GM18868 (cell line): ENCODE measurements at regions not wholly inside any gene's neighbourhood (a gene's known extent, or its start where the extent isn't known, plus 50 kb on each side); places are given as distances from the start of the nearest gene placed in this dataset.

ENCODE experiments used
- ATAC-seq: cut with Tn5 transposase; IDR thresholded peaks from one replicate; pipeline ENCODE4 v1.9.1; 2021; ENCODE audit warnings: mild to moderate bottlenecking, moderate library complexity; ENCODE audit not compliant: unreplicated experiment

GRCh38 chr20:7820897-7821296, 119.4 kb downstream of the HAO1 start:
- ATAC-seq: no peak

DNA sequence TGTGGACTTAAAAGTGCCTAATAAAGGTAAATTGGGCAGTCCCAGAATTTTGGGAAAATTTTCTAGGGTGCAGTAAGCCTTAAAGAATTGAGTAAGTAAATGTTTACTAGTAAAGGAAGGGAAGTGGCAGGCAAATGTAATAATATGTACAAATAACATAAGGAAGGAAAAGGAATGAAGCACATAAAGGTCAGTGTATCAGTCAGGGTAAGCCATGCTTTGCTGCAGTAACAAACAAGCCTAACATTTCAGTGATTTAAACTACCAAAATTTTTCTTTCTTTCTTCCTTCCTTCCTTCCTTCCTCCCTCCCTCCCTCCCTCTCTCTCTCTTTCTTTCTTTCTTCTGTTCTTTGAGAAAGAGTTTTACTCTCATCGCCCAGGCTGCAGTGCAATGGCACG, 117.5 kb downstream of the HAO1 start:
- ATAC-seq: no peak

GRCh38 chr20:7828437-7828836, 111.8 kb downstream of the HAO1 start:
- no peak for ATAC-seq

DNA sequence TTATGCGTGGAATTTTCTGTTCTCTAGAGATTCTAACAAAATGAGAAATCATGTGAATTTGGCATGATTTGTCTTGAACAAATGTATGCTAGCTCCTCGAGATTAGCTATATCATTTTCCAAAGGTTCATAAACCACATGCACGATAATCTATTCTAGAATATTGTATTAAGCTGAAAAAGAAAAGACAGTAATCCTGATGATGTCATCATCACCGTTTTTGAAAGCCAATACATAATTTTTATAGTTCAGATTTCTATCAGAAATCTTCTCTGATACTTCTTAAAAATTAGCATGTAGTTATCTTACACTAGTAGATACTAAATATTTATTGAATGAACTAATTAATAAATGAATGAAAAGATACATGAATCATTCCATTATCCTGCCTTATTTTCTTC, 111.2 kb downstream of the HAO1 start:
- ATAC-seq: no peak

DNA sequence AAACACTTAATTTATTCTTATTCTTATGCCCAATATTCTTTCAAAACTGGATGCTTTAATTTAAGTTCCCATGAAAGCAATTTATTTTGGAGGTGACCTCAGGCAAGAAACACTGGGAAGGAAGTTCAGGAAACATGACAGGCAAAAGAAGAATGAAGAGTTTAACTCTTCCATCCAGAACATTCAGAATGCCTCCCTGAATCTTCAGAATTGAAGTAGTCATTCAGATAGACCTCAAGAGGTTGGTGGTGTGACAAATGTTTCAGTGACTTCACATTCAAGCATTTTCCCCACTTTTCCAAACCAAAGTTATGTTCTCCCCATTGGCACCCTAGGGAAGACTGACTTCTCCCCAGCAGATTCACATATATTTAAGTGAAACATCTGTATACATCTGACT, 110.5 kb downstream of the HAO1 start:
- ATAC-seq: no peak
